ENCODE measurements at regions not wholly inside any gene's neighbourhood (a gene's known extent, or its start where the extent isn't known, plus 50 kb on each side); places are given as distances from the start of the nearest gene placed in this dataset.
"Not testable (repeated sequence)": the region's sequence is repeated elsewhere in the genome, so short reads cannot be mapped to it uniquely, and the experiment has no call there.

DNA sequence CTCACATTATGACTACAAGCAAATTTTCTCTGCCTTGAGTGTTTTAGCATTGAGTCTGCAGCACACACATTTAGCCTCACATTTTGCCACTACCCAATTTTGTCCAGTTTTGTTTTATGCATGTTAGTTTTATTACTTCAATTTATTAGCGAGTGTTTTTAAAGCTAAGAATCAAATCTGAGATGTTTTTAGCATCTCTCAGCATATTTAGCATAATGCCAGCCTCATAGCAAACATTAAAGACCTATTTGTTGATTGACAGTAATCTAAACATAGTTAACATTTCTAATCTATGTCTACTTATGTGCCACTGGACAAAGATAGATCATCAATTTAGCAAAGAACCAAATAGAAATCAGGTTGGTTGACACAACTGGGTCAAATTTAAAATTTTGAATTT, 94.1 kb upstream of the NXPH2 start:
- Mint-ChIP-seq H3K27ac (no peak overlapping the region), H3K4me1 (no peaks in the 10 kb centered on the region), H3K4me3 (no peak overlapping the region), H3K9me3 (ENCODE audit: insufficient read depth) (no peaks in the 10 kb centered on the region), H3K27me3 (no peaks in the 10 kb centered on the region)
- Histone ChIP-seq H3K27me3 (replicated peaks in 1 of 4; ENCODE audit: control extremely low read depth in 1 of 4, control insufficient read depth in 3 of 4, insufficient read depth in 4 of 4, low read length in 3 of 4) (no peaks in the 10 kb centered on the region), H3K4me1 (ENCODE audit: control insufficient read depth in 2 of 2, insufficient read depth in 2 of 2, low read length in 2 of 2) (no peaks in the 10 kb centered on the region), H3K27ac (ENCODE audit: low read length in 2 of 2) (no peak overlapping the region), H3K4me2 (replicated peaks; ENCODE audit: low read depth, low read length, poor library complexity, severe bottlenecking) (no peak overlapping the region), H3K4me3 (ENCODE audit: control extremely low read depth in 1 of 5, extremely low read depth in 1 of 5, insufficient read depth in 1 of 5, low read depth in 2 of 5, low read length in 4 of 5) (no peak overlapping the region), H4K20me1 (ENCODE audit: control insufficient read depth, insufficient read depth, low read length, poor library complexity, severe bottlenecking) (no peaks in the 10 kb centered on the region), H3K9me3 (ENCODE audit: control extremely low read depth in 1 of 3, control insufficient read depth in 2 of 3, insufficient read depth in 1 of 3, low read length in 2 of 3) (no peaks in the 10 kb centered on the region), H2AFZ (ENCODE audit: insufficient read depth, low read depth, low read length, poor library complexity, severe bottlenecking) (no peak overlapping the region), H3K36me3 (replicated peaks in 1 of 2; ENCODE audit: control extremely low read depth in 1 of 2, control insufficient read depth in 1 of 2, extremely low read depth in 1 of 2, insufficient read depth in 2 of 2, low read length in 1 of 2) (no peaks in the 10 kb centered on the region), H3K79me2 (ENCODE audit: control insufficient read depth, insufficient read depth, low read length) (no peaks in the 10 kb centered on the region), H3K9ac (ENCODE audit: low read length) (no peak overlapping the region)
- WGBS (ENCODE audit: insufficient coverage): no CpG with 5 or more reads among the region's 1 CpG
- POLR2A ChIA-PET: no interaction called here
- no peak for ATAC-seq (ENCODE audit: low read depth)
- CTCF ChIA-PET: no interaction called here
- no peak for DNase-seq
- intact Hi-C loops (cut with micrococcal nuclease): no loop called here
- no peak for TF ChIP-seq EZH2 (IDR thresholded peaks at IDR 0.05; ENCODE audit: borderline replicate concordance, insufficient read depth, low read depth, low read length, poor library complexity, severe bottlenecking)
- TF ChIP-seq, protein P1, sequence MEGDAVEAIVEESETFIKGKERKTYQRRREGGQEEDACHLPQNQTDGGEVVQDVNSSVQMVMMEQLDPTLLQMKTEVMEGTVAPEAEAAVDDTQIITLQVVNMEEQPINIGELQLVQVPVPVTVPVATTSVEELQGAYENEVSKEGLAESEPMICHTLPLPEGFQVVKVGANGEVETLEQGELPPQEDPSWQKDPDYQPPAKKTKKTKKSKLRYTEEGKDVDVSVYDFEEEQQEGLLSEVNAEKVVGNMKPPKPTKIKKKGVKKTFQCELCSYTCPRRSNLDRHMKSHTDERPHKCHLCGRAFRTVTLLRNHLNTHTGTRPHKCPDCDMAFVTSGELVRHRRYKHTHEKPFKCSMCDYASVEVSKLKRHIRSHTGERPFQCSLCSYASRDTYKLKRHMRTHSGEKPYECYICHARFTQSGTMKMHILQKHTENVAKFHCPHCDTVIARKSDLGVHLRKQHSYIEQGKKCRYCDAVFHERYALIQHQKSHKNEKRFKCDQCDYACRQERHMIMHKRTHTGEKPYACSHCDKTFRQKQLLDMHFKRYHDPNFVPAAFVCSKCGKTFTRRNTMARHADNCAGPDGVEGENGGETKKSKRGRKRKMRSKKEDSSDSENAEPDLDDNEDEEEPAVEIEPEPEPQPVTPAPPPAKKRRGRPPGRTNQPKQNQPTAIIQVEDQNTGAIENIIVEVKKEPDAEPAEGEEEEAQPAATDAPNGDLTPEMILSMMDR (IDR thresholded peaks at IDR 0.05): no peak

DNA sequence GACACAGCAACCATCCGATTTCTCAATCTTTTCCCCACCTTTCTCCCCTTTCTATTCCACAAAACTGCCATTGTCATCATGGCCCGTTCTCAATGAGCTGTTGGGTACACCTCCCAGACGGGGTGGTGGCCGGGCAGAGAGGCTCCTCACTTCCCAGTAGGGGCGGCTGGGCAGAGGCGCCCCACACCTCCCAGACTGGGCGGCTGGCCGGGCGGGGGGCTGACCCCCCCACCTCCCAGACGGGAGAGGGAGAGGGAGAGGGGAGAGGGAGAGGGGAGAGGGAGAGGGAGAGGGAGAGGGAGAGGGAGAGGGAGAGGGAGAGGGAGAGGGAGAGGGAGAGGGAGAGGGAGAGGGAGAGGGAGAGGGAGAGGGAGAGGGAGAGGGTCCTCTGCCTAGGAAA, 91.9 kb upstream of the NXPH2 start:
- H3K27me3 Mint-ChIP-seq; H3K4me3 Mint-ChIP-seq; H2AFZ ChIP-seq (ENCODE audit: insufficient read depth, low read depth, low read length, poor library complexity, severe bottlenecking); H3K27ac ChIP-seq (ENCODE audit: low read length in 2 of 2); H3K9ac ChIP-seq (ENCODE audit: low read length); H3K4me3 ChIP-seq (ENCODE audit: control extremely low read depth in 1 of 5, extremely low read depth in 1 of 5, insufficient read depth in 1 of 5, low read depth in 2 of 5, low read length in 4 of 5); H3K79me2 ChIP-seq (ENCODE audit: control insufficient read depth, insufficient read depth, low read length); H4K20me1 ChIP-seq (ENCODE audit: control insufficient read depth, insufficient read depth, low read length, poor library complexity, severe bottlenecking); ATAC-seq (ENCODE audit: low read depth); H3K9me3 Mint-ChIP-seq (ENCODE audit: insufficient read depth); intact Hi-C loops (cut with micrococcal nuclease); H3K27me3 ChIP-seq (replicated peaks in 1 of 4; ENCODE audit: control extremely low read depth in 1 of 4, control insufficient read depth in 3 of 4, insufficient read depth in 4 of 4, low read length in 3 of 4); H3K4me1 Mint-ChIP-seq; H3K4me1 ChIP-seq (ENCODE audit: control insufficient read depth in 2 of 2, insufficient read depth in 2 of 2, low read length in 2 of 2); H3K9me3 ChIP-seq (ENCODE audit: control extremely low read depth in 1 of 3, control insufficient read depth in 2 of 3, insufficient read depth in 1 of 3, low read length in 2 of 3); H3K4me2 ChIP-seq (replicated peaks; ENCODE audit: low read depth, low read length, poor library complexity, severe bottlenecking); H3K36me3 ChIP-seq (replicated peaks in 1 of 2; ENCODE audit: control extremely low read depth in 1 of 2, control insufficient read depth in 1 of 2, extremely low read depth in 1 of 2, insufficient read depth in 2 of 2, low read length in 1 of 2); DNase-seq; H3K27ac Mint-ChIP-seq; POLR2A ChIA-PET; CTCF ChIA-PET: not testable (repeated sequence)
- WGBS (ENCODE audit: insufficient coverage): no CpG with 5 or more reads among the region's 10 CpGs

Data from B cell (primary cell).